IMR-90 (cell line): ENCODE measurements at regions not wholly inside any gene's neighbourhood (a gene's known extent, or its start where the extent isn't known, plus 50 kb on each side); places are given as distances from the start of the nearest gene placed in this dataset.

ENCODE experiments used
- ATAC-seq: fragments of 200-7000 bp; cut with Tn5 transposase; 2 replicates; pipeline ENCODE4 v1.9.1; 2020; ENCODE audit warnings: low read depth, mild to moderate bottlenecking, moderate library complexity
- BruUV-seq: library from RNA; stranded (reverse); fragments of 400-500 nt; replicated peaks from 2 replicates; lab custom pipeline; 2021; lab: Mats Ljungman, UMichigan
- CTCF ChIA-PET: fragments of 300-600 bp; formaldehyde crosslinking; extraction: SDS; loops from one replicate; lab custom pipeline; 2021; ENCODE audit warnings: antibody characterized with exemption; lab: Yijun Ruan, JAX
- POLR2A ChIA-PET: fragments of 300-600 bp; sonication (Branson Sonifier 250); formaldehyde crosslinking; loops from one replicate; lab custom pipeline; 2022; ENCODE audit warnings: antibody characterized with exemption; ENCODE audit not compliant: unreplicated experiment; lab: Charles Lee
- DNase-seq: peaks from one replicate; pipeline ENCODE4 v3.0.0; 2013
- H2AFZ ChIP-seq: replicated peaks from 2 replicates; pipeline ENCODE3; 2013; ENCODE audit warnings: low read length, mild to moderate bottlenecking; ENCODE audit not compliant: poor library complexity
- H2AK5ac ChIP-seq: 2 replicates; pipeline ENCODE4 v1.6.1; 2013; ENCODE audit warnings: low read depth, low read length, inconsistent platforms
- H2AK9ac ChIP-seq: replicated peaks from 2 replicates; pipeline ENCODE3; 2013; ENCODE audit warnings: mild to moderate bottlenecking, low read depth, low read length, moderate library complexity; ENCODE audit not compliant: poor library complexity
- H2BK120ac ChIP-seq: 2 replicates; pipeline ENCODE4 v1.6.1; 2013; ENCODE audit warnings: low read depth, low read length, inconsistent platforms
- H2BK15ac ChIP-seq: 3 replicates; pipeline ENCODE4 v1.6.1; 2013; ENCODE audit warnings: low read depth, low read length, inconsistent platforms
- H2BK20ac ChIP-seq: 2 replicates; pipeline ENCODE4 v1.6.1; 2013; ENCODE audit warnings: low read depth, mild to moderate bottlenecking, inconsistent platforms, low read length, moderate library complexity
- H2BK5ac ChIP-seq: 2 replicates; pipeline ENCODE4 v1.6.1; 2013; ENCODE audit warnings: mild to moderate bottlenecking, low read depth, low read length, inconsistent platforms; ENCODE audit not compliant: poor library complexity, severe bottlenecking
- H3K14ac ChIP-seq: replicated peaks from 2 replicates; pipeline ENCODE4 v1.6.1; 2013; ENCODE audit warnings: low read depth, low read length, inconsistent platforms
- H3K18ac ChIP-seq: 2 replicates; pipeline ENCODE4 v1.6.1; 2013; ENCODE audit warnings: low read depth, low read length, control low read depth
- H3K23ac ChIP-seq: 2 replicates; pipeline ENCODE4 v1.6.1; 2013; ENCODE audit warnings: low read depth, low read length, inconsistent platforms
- H3K27ac ChIP-seq: 2 replicates; pipeline ENCODE4 v1.5.1; 2013; ENCODE audit warnings: mild to moderate bottlenecking, control low read depth, low read length; ENCODE audit not compliant: insufficient read depth
- H3K27me3 ChIP-seq: 2 replicates; pipeline ENCODE4 v1.6.1; 2013; ENCODE audit warnings: low read length; ENCODE audit not compliant: control insufficient read depth, insufficient read depth
- H3K36me3 ChIP-seq: 2 replicates; pipeline ENCODE4 v1.6.1; 2013; ENCODE audit warnings: low read length, mixed read lengths; ENCODE audit not compliant: control insufficient read depth, insufficient read depth
- H3K4ac ChIP-seq: 2 replicates; pipeline ENCODE4 v1.6.1; 2013; ENCODE audit warnings: low read depth, low read length, inconsistent platforms
- H3K4me1 ChIP-seq: 2 replicates; pipeline ENCODE4 v1.6.1; 2013; ENCODE audit warnings: low read length, mixed read lengths; ENCODE audit not compliant: control insufficient read depth, insufficient read depth
- H3K4me2 ChIP-seq: 2 replicates; pipeline ENCODE4 v1.6.1; 2013; ENCODE audit warnings: low read depth, mild to moderate bottlenecking, control low read depth, low read length, moderate library complexity
- H3K4me3 ChIP-seq: 2 replicates; pipeline ENCODE4 v1.5.1; 2013; ENCODE audit warnings: low read depth, mild to moderate bottlenecking, control low read depth, low read length, moderate library complexity; ENCODE audit not compliant: insufficient read depth
- H3K56ac ChIP-seq: 2 replicates; pipeline ENCODE4 v1.6.1; 2013; ENCODE audit warnings: low read length, inconsistent platforms; ENCODE audit not compliant: insufficient read depth; ENCODE audit errors: extremely low read depth
- H3K79me1 ChIP-seq, 2 experiments: 2 replicates each; pipeline ENCODE4 v1.6.1; 2013; ENCODE audit warnings: low read length in 2 of 2, inconsistent platforms in 1 of 2, low read depth in 1 of 2
- H3K9ac ChIP-seq: 2 replicates; pipeline ENCODE4 v1.6.1; 2013; ENCODE audit warnings: low read depth, low read length, control low read depth
- H3K9me1 ChIP-seq: 2 replicates; pipeline ENCODE4 v1.6.1; 2013; ENCODE audit warnings: low read length, inconsistent platforms; ENCODE audit not compliant: insufficient read depth
- H3K9me3 ChIP-seq: 2 replicates; pipeline ENCODE4 v1.6.1; 2013; ENCODE audit warnings: low read length; ENCODE audit not compliant: control insufficient read depth, insufficient read depth
- H4K20me1 ChIP-seq: 2 replicates; pipeline ENCODE4 v1.6.1; 2013; ENCODE audit warnings: low read length, inconsistent platforms; ENCODE audit not compliant: insufficient read depth
- H4K5ac ChIP-seq: 2 replicates; pipeline ENCODE4 v1.6.1; 2013; ENCODE audit warnings: mild to moderate bottlenecking, low read depth, low read length, control low read depth
- H4K8ac ChIP-seq, 2 experiments: 2 replicates each; pipeline ENCODE4 v1.6.1; 2013; ENCODE audit warnings: low read depth in 2 of 2, low read length in 2 of 2, control low read depth in 1 of 2, inconsistent platforms in 1 of 2
- H4K91ac ChIP-seq: 2 replicates; pipeline ENCODE4 v1.6.1; 2013; ENCODE audit warnings: low read depth, low read length, inconsistent platforms; ENCODE audit not compliant: insufficient read depth
- BHLHE40 ChIP-seq: fragments of 150-350 bp; IDR thresholded peaks from 2 replicates; pipeline ENCODE4 v1.6.1; 2016; ENCODE audit warnings: mild to moderate bottlenecking, low read depth, low read length
- CHD1 ChIP-seq: IDR thresholded peaks from 2 replicates; pipeline ENCODE4 v1.6.1; 2012; ENCODE audit warnings: low read depth, low read length, improper control_type of control experiment
- CTCF ChIP-seq: conservative IDR thresholded peaks from 2 replicates; pipeline ENCODE4 v1.5.1; 2012; ENCODE audit warnings: mild to moderate bottlenecking, low read depth, low read length, improper control_type of control experiment
- ELK1 ChIP-seq: fragments of 150-350 bp; IDR thresholded peaks from 2 replicates; pipeline ENCODE4 v1.6.1; 2016; ENCODE audit warnings: low read depth, mild to moderate bottlenecking, low read length, moderate library complexity, borderline replicate concordance
- FOS ChIP-seq: fragments of 150-350 bp; IDR thresholded peaks from 2 replicates; pipeline ENCODE4 v1.6.1; 2016; ENCODE audit warnings: low read depth, low read length
- MAFK ChIP-seq: IDR thresholded peaks from 2 replicates; pipeline ENCODE4 v1.6.1; 2012; ENCODE audit warnings: low read depth, low read length, improper control_type of control experiment
- MXI1 ChIP-seq: IDR thresholded peaks from 2 replicates; pipeline ENCODE4 v1.6.1; 2012; ENCODE audit warnings: low read depth, mild to moderate bottlenecking, low read length, moderate library complexity, borderline replicate concordance
- NFE2L2 ChIP-seq: fragments of 150-350 bp; IDR thresholded peaks from 2 replicates; pipeline ENCODE4 v1.6.1; 2016; ENCODE audit warnings: low read depth, mild to moderate bottlenecking, low read length
- RAD21 ChIP-seq: IDR thresholded peaks from 2 replicates; pipeline ENCODE4 v1.6.1; 2012; ENCODE audit warnings: low read length, improper control_type of control experiment
- RCOR1 ChIP-seq: IDR thresholded peaks from 2 replicates; pipeline ENCODE4 v1.6.1; 2012; ENCODE audit warnings: mild to moderate bottlenecking, low read length, improper control_type of control experiment; ENCODE audit not compliant: insufficient replicate concordance
- RFX5 ChIP-seq: IDR thresholded peaks from 2 replicates; pipeline ENCODE4 v1.8.0; 2012; ENCODE audit warnings: low read depth, mild to moderate bottlenecking, low read length, moderate library complexity
- USF2 ChIP-seq: fragments of 150-350 bp; IDR thresholded peaks from 2 replicates; pipeline ENCODE4 v1.6.1; 2017; ENCODE audit warnings: mild to moderate bottlenecking, antibody characterized with exemption, low read length, low read depth
- dilution Hi-C: fragments of 300-500 bp; cut with HindIII; formaldehyde crosslinking; loops from one replicate; pipeline ENCODE4 v1.14.3; 2018; ENCODE audit warnings: low sequenced_read_pairs; ENCODE audit not compliant: unreplicated experiment
- in situ Hi-C: fragments of 300-500 bp; cut with MboI; formaldehyde crosslinking; loops from 3 replicates; pipeline ENCODE4 v1.14.3; 2019; ENCODE audit warnings: low sequenced_read_pairs, inconsistent platforms, mixed read lengths
- intact Hi-C: fragments of 100-400 bp; cut with micrococcal nuclease; formaldehyde crosslinking; loops from 2 replicates; pipeline ENCODE4 v1.10.0; 2022

GRCh38 chr4:19167311-19167710, 1084.4 kb upstream of the SLIT2 start:
- Histone ChIP-seq H2BK5ac (no peak overlapping the region), H4K8ac (no peak overlapping the region), H2AK9ac (no peak overlapping the region), H3K4me1 (no peaks in the 10 kb centered on the region), H3K36me3 (no peaks in the 10 kb centered on the region), H3K14ac (no peak overlapping the region), H2AFZ (no peak overlapping the region), H2AK5ac (no peak overlapping the region), H3K9me1 (no peaks in the 10 kb centered on the region), H3K79me1 (no peaks in the 10 kb centered on the region), H3K4me3 (no peak overlapping the region), H4K20me1 (no peaks in the 10 kb centered on the region), H2BK120ac (no peak overlapping the region), H3K27me3 (no peaks in the 10 kb centered on the region), H4K5ac (no peak overlapping the region), H2BK20ac (no peak overlapping the region), H2BK15ac (no peak overlapping the region), H3K56ac (no peak overlapping the region), H4K91ac (no peak overlapping the region), H3K9me3 (no peaks in the 10 kb centered on the region), H3K4me2 (no peak overlapping the region), H3K18ac (no peak overlapping the region), H3K9ac (no peak overlapping the region), H3K27ac (no peak overlapping the region), H3K4ac (no peak overlapping the region), H3K23ac (no peak overlapping the region)
- ATAC-seq, result no peak
- TF ChIP-seq CHD1, result no peak
- no peak for TF ChIP-seq FOS
- no peak for TF ChIP-seq CTCF
- no peak for TF ChIP-seq RFX5
- TF ChIP-seq MAFK, result no peak
- TF ChIP-seq NFE2L2, result no peak
- no peak for TF ChIP-seq ELK1
- no peak for TF ChIP-seq MXI1
- TF ChIP-seq RAD21, result no peak
- no peak for TF ChIP-seq USF2
- no peak for TF ChIP-seq BHLHE40
- no peak for TF ChIP-seq RCOR1
- CTCF ChIA-PET, result interaction anchor here (1.2 kb wide), 1 partner anchor 11 kb away, joined by 3 read pairs; no protein-coding TSS in a partner anchor
- POLR2A ChIA-PET, result no interaction called here
- in situ Hi-C loops (no loop called here), intact Hi-C loops (no loop called here), dilution Hi-C loops (no loop called here)
- no peak for DNase-seq
- BruUV-seq, result no TSS peak
